ENCODE measurements at regions not wholly inside any gene's neighbourhood (a gene's known extent, or its start where the extent isn't known, plus 50 kb on each side); places are given as distances from the start of the nearest gene placed in this dataset.

- no peaks in the 10 kb centered on the region for H3K9me3 ChIP-seq (ENCODE audit: control extremely low read depth in 1 of 3, control insufficient read depth in 2 of 3, insufficient read depth in 1 of 3, low read length in 2 of 3)
- H3K27me3 Mint-ChIP-seq = no peaks in the 10 kb centered on the region
- no peak overlapping the region for H3K4me2 ChIP-seq (replicated peaks; ENCODE audit: low read depth, low read length, poor library complexity, severe bottlenecking)
- no peaks in the 10 kb centered on the region for H3K27me3 ChIP-seq (replicated peaks in 1 of 4; ENCODE audit: control extremely low read depth in 1 of 4, control insufficient read depth in 3 of 4, insufficient read depth in 4 of 4, low read length in 3 of 4)
- ATAC-seq (ENCODE audit: low read depth) (no peak), DNase-seq (no peak)
- CTCF ChIA-PET = no interaction called here
- H3K9ac ChIP-seq (ENCODE audit: low read length) = no peak overlapping the region
- H3K36me3 ChIP-seq (replicated peaks in 1 of 2; ENCODE audit: control extremely low read depth in 1 of 2, control insufficient read depth in 1 of 2, extremely low read depth in 1 of 2, insufficient read depth in 2 of 2, low read length in 1 of 2) = no peaks in the 10 kb centered on the region
- H3K27ac ChIP-seq (ENCODE audit: low read length in 2 of 2) = no peak overlapping the region
- no peak for TF ChIP-seq CTCF (IDR thresholded peaks at IDR 0.05)
- no peak for TF ChIP-seq EZH2 (IDR thresholded peaks at IDR 0.05; ENCODE audit: borderline replicate concordance, insufficient read depth, low read depth, low read length, poor library complexity, severe bottlenecking)
- no peak overlapping the region for H2AFZ ChIP-seq (ENCODE audit: insufficient read depth, low read depth, low read length, poor library complexity, severe bottlenecking)
- POLR2A ChIA-PET = no interaction called here
- H3K4me3 ChIP-seq (ENCODE audit: control extremely low read depth in 1 of 5, extremely low read depth in 1 of 5, insufficient read depth in 1 of 5, low read depth in 2 of 5, low read length in 4 of 5) = no peak overlapping the region
- H3K4me3 Mint-ChIP-seq = no peak overlapping the region
- no peaks in the 10 kb centered on the region for H3K4me1 Mint-ChIP-seq
- H3K9me3 Mint-ChIP-seq (ENCODE audit: insufficient read depth) = peaks cover 2% of the 10 kb centered on the region
- H3K79me2 ChIP-seq (ENCODE audit: control insufficient read depth, insufficient read depth, low read length) = no peaks in the 10 kb centered on the region
- no peaks in the 10 kb centered on the region for H4K20me1 ChIP-seq (ENCODE audit: control insufficient read depth, insufficient read depth, low read length, poor library complexity, severe bottlenecking)
- WGBS (ENCODE audit: insufficient coverage) = no CpG with 5 or more reads among the region's 3 CpGs
- H3K27ac Mint-ChIP-seq = no peak overlapping the region
- intact Hi-C loops (cut with micrococcal nuclease) = no loop called here
- H3K4me1 ChIP-seq (ENCODE audit: control insufficient read depth in 2 of 2, insufficient read depth in 2 of 2, low read length in 2 of 2) = no peaks in the 10 kb centered on the region
Observed at GRCh38 chr6:98382246-98382645, 452.1 kb upstream of the POU3F2 start.

- no peak for ATAC-seq (ENCODE audit: low read depth)
- ChIA-PET POLR2A (no interaction called here), CTCF (no interaction called here)
- no peaks in the 10 kb centered on the region for H4K20me1 ChIP-seq (ENCODE audit: control insufficient read depth, insufficient read depth, low read length, poor library complexity, severe bottlenecking)
- Mint-ChIP-seq H3K27me3 (no peaks in the 10 kb centered on the region), H3K4me1 (no peaks in the 10 kb centered on the region), H3K4me3 (no peak overlapping the region), H3K27ac (no peak overlapping the region), H3K9me3 (ENCODE audit: insufficient read depth) (no peaks in the 10 kb centered on the region)
- H3K4me1 ChIP-seq (ENCODE audit: control insufficient read depth in 2 of 2, insufficient read depth in 2 of 2, low read length in 2 of 2) = no peaks in the 10 kb centered on the region
- H3K9ac ChIP-seq (ENCODE audit: low read length) = no peak overlapping the region
- 64% methylated on average over 3 of the region's 7 CpGs for WGBS (ENCODE audit: insufficient coverage)
- no peaks in the 10 kb centered on the region for H3K9me3 ChIP-seq (ENCODE audit: control extremely low read depth in 1 of 3, control insufficient read depth in 2 of 3, insufficient read depth in 1 of 3, low read length in 2 of 3)
- H2AFZ ChIP-seq (ENCODE audit: insufficient read depth, low read depth, low read length, poor library complexity, severe bottlenecking) = no peak overlapping the region
- H3K4me3 ChIP-seq (ENCODE audit: control extremely low read depth in 1 of 5, extremely low read depth in 1 of 5, insufficient read depth in 1 of 5, low read depth in 2 of 5, low read length in 4 of 5) = no peak overlapping the region
- intact Hi-C loops (cut with micrococcal nuclease) = no loop called here
- no peaks in the 10 kb centered on the region for H3K79me2 ChIP-seq (ENCODE audit: control insufficient read depth, insufficient read depth, low read length)
- no peaks in the 10 kb centered on the region for H3K27me3 ChIP-seq (replicated peaks in 1 of 4; ENCODE audit: control extremely low read depth in 1 of 4, control insufficient read depth in 3 of 4, insufficient read depth in 4 of 4, low read length in 3 of 4)
- no peak for DNase-seq
- H3K36me3 ChIP-seq (replicated peaks in 1 of 2; ENCODE audit: control extremely low read depth in 1 of 2, control insufficient read depth in 1 of 2, extremely low read depth in 1 of 2, insufficient read depth in 2 of 2, low read length in 1 of 2) = no peaks in the 10 kb centered on the region
- no peak for TF ChIP-seq CTCF (IDR thresholded peaks at IDR 0.05)
- TF ChIP-seq EZH2 (IDR thresholded peaks at IDR 0.05; ENCODE audit: borderline replicate concordance, insufficient read depth, low read depth, low read length, poor library complexity, severe bottlenecking) = no peak
- no peak overlapping the region for H3K27ac ChIP-seq (ENCODE audit: low read length in 2 of 2)
- H3K4me2 ChIP-seq (replicated peaks; ENCODE audit: low read depth, low read length, poor library complexity, severe bottlenecking) = no peak overlapping the region
Observed at GRCh38 chr6:98384334-98384733, 450.0 kb upstream of the POU3F2 start.

Data from B cell (primary cell).